ENCODE measurements at regions not wholly inside any gene's neighbourhood (a gene's known extent, or its start where the extent isn't known, plus 50 kb on each side); places are given as distances from the start of the nearest gene placed in this dataset.

DNA sequence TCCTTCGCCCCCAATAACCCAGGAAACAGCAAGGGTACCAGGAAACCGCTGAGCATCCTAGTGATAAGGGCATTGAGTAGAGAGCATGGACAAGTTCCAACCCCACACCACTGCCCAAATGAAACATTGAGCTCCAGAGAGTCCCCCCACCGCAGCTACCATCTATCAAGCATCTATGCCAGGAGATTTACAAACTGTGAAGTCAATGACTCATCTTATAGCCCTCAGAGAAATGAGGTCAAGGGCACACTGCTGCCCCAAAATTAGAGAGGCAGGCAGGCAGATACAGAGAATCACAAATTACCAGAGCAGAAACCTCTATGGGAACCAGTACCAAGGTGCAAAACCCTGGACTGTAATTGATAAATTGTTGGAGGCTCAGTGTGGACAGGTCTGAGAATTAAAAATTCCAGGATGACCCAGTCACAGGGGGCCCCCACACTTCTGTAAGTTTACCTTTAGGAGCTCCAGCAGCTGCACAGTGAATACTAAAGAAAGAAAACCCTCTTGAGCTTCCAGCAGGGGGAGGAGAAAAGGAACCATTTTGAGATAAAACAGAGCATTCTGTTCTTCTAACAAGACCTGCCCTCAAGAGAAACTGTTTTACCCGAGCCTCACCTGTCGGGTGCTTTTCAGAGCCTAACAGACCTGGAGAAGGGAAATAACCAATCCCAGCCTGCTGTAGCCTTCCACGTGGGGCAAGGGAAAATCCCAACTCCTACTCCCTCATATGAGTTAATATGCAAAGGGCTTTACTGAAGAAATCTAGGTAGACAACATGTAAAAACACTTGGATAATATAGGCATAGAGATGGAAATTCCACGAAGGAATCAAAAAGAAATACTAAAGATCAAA lies 118.0 kb upstream of the ARID1B start:
- intact Hi-C loops (cut with DNase I, micrococcal nuclease), result no loop called here
- no peak overlapping the region for H3K27ac Mint-ChIP-seq
- no peak for DNase-seq
- no peaks in the 10 kb centered on the region for H3K9me3 Mint-ChIP-seq (ENCODE audit: low read depth)
- no peaks in the 10 kb centered on the region for H3K36me3 Mint-ChIP-seq (ENCODE audit: low read depth)
- ChIA-PET POLR2A (no interaction called here), CTCF (interaction anchor here (0.7 to 0.9 kb wide), 4 partner anchors 20 to 378 kb away, joined by 3 to 4 read pairs (median 3); no protein-coding TSS in a partner anchor)
- H3K27me3 Mint-ChIP-seq, result no peaks in the 10 kb centered on the region
- no peak for ATAC-seq
- peaks cover 15% of the 10 kb centered on the region for H3K4me1 Mint-ChIP-seq
- H3K4me3 Mint-ChIP-seq, result no peak overlapping the region

- Mint-ChIP-seq H3K27ac (no peak overlapping the region), H3K36me3 (ENCODE audit: low read depth) (no peaks in the 10 kb centered on the region), H3K27me3 (no peaks in the 10 kb centered on the region), H3K4me1 (peaks cover 15% of the 10 kb centered on the region), H3K9me3 (ENCODE audit: low read depth) (no peaks in the 10 kb centered on the region), H3K4me3 (no peak overlapping the region)
- no peak for DNase-seq
- ATAC-seq, result no peak
- ChIA-PET POLR2A (no interaction called here), CTCF (interaction anchor here (0.9 kb wide), 1 partner anchor 116 kb away, joined by 3 read pairs; no protein-coding TSS in a partner anchor)
- intact Hi-C loops (cut with DNase I, micrococcal nuclease), result no loop called here
These were observed 118.8 kb upstream of the ARID1B start for GRCh38 chr6:156658186-156658965.

DNA sequence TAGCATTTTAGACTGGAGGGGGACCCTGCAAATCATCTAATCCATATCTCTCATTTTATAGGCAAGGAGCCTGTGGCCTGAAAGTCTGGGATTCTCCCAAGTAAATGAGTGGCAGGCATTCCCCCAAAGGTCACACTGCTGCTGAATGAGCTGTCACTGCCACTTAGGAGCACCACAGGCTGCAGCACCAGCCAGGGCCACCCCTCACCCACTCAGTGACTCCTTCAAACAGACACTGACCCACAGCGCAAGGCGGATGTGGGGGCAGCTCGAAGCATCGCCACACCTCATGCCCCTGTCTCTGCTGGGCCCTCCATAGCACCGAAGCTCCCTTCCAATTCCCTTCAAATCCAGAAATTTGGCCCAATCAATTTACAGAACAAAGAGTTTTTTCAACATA lies 119.9 kb upstream of the ARID1B start:
- Mint-ChIP-seq H3K9me3 (ENCODE audit: low read depth) (no peaks in the 10 kb centered on the region), H3K4me3 (no peak overlapping the region)
- POLR2A ChIA-PET, result interaction anchor here (0.7 kb wide), 1 partner anchor 139 kb away, joined by 3 read pairs; no protein-coding TSS in a partner anchor

GRCh38 chr6:156654919-156655918 lies 122.0 kb upstream of the ARID1B start:
- DNase-seq (no peak), ATAC-seq (no peak)
- CTCF ChIA-PET, result interaction anchor here (1.2 kb wide), 1 partner anchor 523 kb away, joined by 3 read pairs; no protein-coding TSS in a partner anchor
- Mint-ChIP-seq H3K4me3 (no peak overlapping the region), H3K4me1 (peaks cover 11% of the 10 kb centered on the region), H3K27me3 (no peaks in the 10 kb centered on the region), H3K27ac (no peak overlapping the region), H3K9me3 (ENCODE audit: low read depth) (no peaks in the 10 kb centered on the region), H3K36me3 (ENCODE audit: low read depth) (no peaks in the 10 kb centered on the region)
- intact Hi-C loops (cut with DNase I, micrococcal nuclease), result no loop called here
- POLR2A ChIA-PET, result no interaction called here

More for the DNA sequence above, 119.9 kb upstream of the ARID1B start:
- Mint-ChIP-seq H3K36me3 (ENCODE audit: low read depth) (no peaks in the 10 kb centered on the region), H3K27me3 (no peaks in the 10 kb centered on the region), H3K4me1 (peaks cover 15% of the 10 kb centered on the region), H3K27ac (no peak overlapping the region)
- CTCF ChIA-PET, result interaction anchor here (0.9 kb wide), 1 partner anchor 115 kb away, joined by 3 read pairs; no protein-coding TSS in a partner anchor
- intact Hi-C loops (cut with DNase I, micrococcal nuclease), result no loop called here
- DNase-seq, result no peak
- ATAC-seq, result no peak

GRCh38 chr6:156652231-156652750 lies 124.9 kb upstream of the ARID1B start:
- ChIA-PET CTCF (no interaction called here), POLR2A (no interaction called here)
- Mint-ChIP-seq H3K4me1 (peaks cover 11% of the 10 kb centered on the region), H3K9me3 (ENCODE audit: low read depth) (no peaks in the 10 kb centered on the region), H3K27ac (no peak overlapping the region), H3K4me3 (no peak overlapping the region), H3K36me3 (ENCODE audit: low read depth) (no peaks in the 10 kb centered on the region), H3K27me3 (peaks cover 7% of the 10 kb centered on the region)
- DNase-seq (no peak), ATAC-seq (no peak)
- intact Hi-C loops (cut with DNase I, micrococcal nuclease), result no loop called here

DNA sequence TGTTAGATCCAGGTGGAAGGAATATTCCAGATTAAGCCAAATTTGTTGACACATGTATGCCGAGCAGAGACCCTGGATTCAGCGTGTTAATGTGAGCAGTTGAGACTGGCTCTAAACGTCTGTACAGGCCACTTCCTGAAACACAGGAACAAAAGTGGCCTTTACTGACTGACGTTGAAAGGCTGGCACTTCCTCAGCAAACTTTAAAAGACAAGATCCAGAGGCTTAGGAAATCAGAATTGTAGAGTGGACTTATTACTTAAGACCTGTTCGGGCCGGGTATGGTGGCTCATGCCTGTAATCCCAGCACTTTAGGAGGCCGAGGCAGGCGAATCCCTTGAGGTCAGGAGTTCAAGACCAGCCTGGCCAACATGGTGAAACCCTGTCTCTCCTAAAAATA lies 125.7 kb upstream of the ARID1B start:
- Mint-ChIP-seq H3K27me3 (peaks cover 10% of the 10 kb centered on the region), H3K36me3 (ENCODE audit: low read depth) (no peaks in the 10 kb centered on the region), H3K4me3 (no peak overlapping the region), H3K27ac (no peak overlapping the region), H3K4me1 (peaks cover 17% of the 10 kb centered on the region), H3K9me3 (ENCODE audit: low read depth) (no peaks in the 10 kb centered on the region)
- ChIA-PET CTCF (no interaction called here), POLR2A (no interaction called here)
- no peak for DNase-seq
- ATAC-seq, result no peak
- intact Hi-C loops (cut with DNase I, micrococcal nuclease), result no loop called here

DNA sequence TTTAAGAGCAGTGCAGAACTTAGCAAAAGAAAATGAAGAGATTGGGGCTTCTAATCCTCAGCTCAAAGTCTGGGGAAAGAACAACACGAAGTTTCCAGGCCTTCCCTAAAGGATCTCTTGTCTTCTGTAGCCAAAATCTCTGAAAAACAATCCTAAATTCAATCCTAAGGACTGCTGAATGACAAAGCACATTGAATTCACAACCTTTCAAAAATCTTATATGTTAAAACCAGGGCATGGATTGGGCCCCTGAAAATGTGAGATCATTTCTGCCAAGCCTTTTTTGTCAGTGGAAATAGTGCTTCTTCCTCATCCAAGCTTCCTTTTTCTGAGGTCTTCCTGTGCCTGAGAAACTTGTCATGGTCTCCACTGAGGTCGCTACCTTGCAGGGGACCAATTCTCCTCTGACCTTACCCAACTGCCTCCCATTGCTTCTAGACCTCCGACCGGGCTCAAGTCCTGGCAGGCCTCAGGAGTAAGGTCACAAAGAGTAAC lies 126.2 kb upstream of the ARID1B start:
- POLR2A ChIA-PET, result no interaction called here
- intact Hi-C loops (cut with DNase I, micrococcal nuclease), result no loop called here
- Mint-ChIP-seq H3K4me1 (peaks cover 18% of the 10 kb centered on the region), H3K27ac (no peak overlapping the region), H3K36me3 (ENCODE audit: low read depth) (no peaks in the 10 kb centered on the region), H3K9me3 (ENCODE audit: low read depth) (no peaks in the 10 kb centered on the region), H3K27me3 (peaks cover 13% of the 10 kb centered on the region), H3K4me3 (no peak overlapping the region)
- no peak for DNase-seq
- no peak for ATAC-seq
- CTCF ChIA-PET, result no interaction called here

DNA sequence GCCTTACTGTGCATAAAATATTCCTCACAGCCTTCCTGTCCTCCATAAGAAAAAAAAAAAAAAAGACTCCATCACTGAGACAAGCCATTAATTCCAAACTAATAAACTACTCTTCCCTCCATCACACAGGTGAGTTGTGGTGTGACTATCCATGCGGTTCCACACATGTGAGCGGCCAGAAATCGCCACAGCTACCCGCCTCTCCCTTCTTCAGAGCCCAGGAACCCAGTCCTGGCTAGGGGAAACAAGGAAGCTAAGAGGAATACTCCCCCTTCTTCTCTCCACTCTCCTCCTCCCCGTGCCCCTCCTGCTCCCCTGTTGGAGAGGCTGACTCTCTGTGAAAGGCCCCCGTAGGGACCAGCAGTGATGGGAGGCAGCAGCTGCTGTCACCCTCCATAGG lies 128.6 kb upstream of the ARID1B start:
- ATAC-seq, result no peak
- Mint-ChIP-seq H3K27ac (no peak overlapping the region), H3K9me3 (ENCODE audit: low read depth) (no peaks in the 10 kb centered on the region), H3K4me1 (peaks cover 18% of the 10 kb centered on the region), H3K4me3 (no peak overlapping the region), H3K36me3 (ENCODE audit: low read depth) (no peaks in the 10 kb centered on the region), H3K27me3 (peaks cover 17% of the 10 kb centered on the region)
- intact Hi-C loops (cut with DNase I, micrococcal nuclease), result no loop called here
- CTCF ChIA-PET, result no interaction called here
- DNase-seq, result no peak
- POLR2A ChIA-PET, result no interaction called here

DNA sequence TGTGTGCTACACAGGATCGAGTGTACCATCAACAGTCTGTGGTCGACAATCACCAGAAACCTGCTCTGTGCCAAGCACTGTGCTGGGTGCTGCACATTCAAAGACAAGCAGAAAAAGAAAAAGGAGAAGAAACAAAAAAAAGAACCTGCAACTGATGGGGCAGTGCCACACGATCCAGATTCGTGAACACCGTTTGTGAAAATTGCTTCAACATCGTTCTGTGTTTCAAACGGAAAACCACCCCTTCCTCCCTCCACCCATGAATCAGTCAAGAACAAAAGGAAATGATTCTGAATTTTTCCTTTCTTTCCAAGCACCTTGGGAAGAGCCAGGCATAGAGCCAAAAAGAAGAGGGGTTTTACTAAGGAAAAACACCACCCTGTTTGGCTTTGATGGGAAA lies 129.2 kb upstream of the ARID1B start:
- CTCF ChIA-PET, result interaction anchor here (0.6 kb wide), 1 partner anchor 1329 kb away, joined by 3 read pairs; no protein-coding TSS in a partner anchor
- H3K4me1 Mint-ChIP-seq, result peaks cover 18% of the 10 kb centered on the region
- H3K27ac Mint-ChIP-seq, result peak overlapping the region; percentile 17
- ATAC-seq (no peak), DNase-seq (no peak)
- intact Hi-C loops (cut with DNase I, micrococcal nuclease), result no loop called here
- H3K36me3 Mint-ChIP-seq (ENCODE audit: low read depth), result no peaks in the 10 kb centered on the region
- no peak overlapping the region for H3K4me3 Mint-ChIP-seq
- POLR2A ChIA-PET, result no interaction called here
- H3K27me3 Mint-ChIP-seq, result peaks cover 17% of the 10 kb centered on the region
- H3K9me3 Mint-ChIP-seq (ENCODE audit: low read depth), result no peaks in the 10 kb centered on the region

DNA sequence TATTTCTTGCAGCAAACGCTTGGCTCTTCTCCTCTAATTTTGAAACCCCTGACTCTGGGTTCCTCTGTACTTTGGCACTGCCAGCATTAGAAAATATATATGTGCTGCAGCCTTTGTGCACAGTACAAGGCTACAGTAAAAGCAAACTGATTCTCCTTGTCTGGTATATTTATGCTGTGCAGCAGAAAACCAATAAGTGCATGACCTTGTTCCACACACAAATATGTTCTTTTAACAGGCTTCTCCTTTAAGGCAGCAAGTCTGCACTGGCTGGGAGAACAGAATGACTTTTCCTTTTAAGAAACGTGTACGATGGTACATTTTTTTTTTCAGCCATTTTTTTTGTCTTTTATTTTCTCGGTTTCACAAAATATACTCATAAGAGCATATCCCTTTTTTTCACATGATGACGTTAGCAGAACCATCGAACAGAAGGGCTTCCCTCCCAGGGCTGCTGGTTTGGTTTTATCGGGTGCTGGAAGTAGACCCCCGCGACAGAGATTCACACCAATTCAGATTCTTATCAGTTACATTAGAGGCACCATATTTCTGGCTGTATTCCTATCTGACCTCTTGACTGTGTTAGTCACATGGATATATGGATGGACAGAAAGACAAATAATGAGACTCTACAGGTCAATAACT lies 129.9 kb upstream of the ARID1B start:
- Mint-ChIP-seq H3K27me3 (peaks cover 17% of the 10 kb centered on the region), H3K36me3 (ENCODE audit: low read depth) (no peaks in the 10 kb centered on the region), H3K9me3 (ENCODE audit: low read depth) (no peaks in the 10 kb centered on the region), H3K4me3 (no peak overlapping the region), H3K27ac (no peak overlapping the region), H3K4me1 (peaks cover 18% of the 10 kb centered on the region)
- ATAC-seq (peak; percentile 39), DNase-seq (no peak)
- intact Hi-C loops (cut with DNase I, micrococcal nuclease), result no loop called here
- POLR2A ChIA-PET, result no interaction called here
- CTCF ChIA-PET, result interaction anchor here (0.6 kb wide), 2 partner anchors 316 to 1328 kb away, joined by 3 read pairs; no protein-coding TSS in a partner anchor
